Central memory CD8-positive, alpha-beta T cell (primary cell): ENCODE measurements at regions not wholly inside any gene's neighbourhood (a gene's known extent, or its start where the extent isn't known, plus 50 kb on each side); places are given as distances from the start of the nearest gene placed in this dataset.

Source experiments
- ATAC-seq: fragments of 150-1000 bp; cut with Tn5 transposase; replicated peaks from 2 replicates; pipeline ENCODE4 v1.10.0; 2022; ENCODE audit warnings: mild to moderate bottlenecking, moderate FRiP score, moderate number of reproducible peaks; ENCODE audit not compliant: poor library complexity, severe bottlenecking; ENCODE audit errors: extremely low read depth
- DNase-seq, 2 donors: peaks; one replicate each; pipeline ENCODE4 v3.0.0; 2021; ENCODE audit warnings: low spot score in 2 of 2
- H3K27ac Mint-ChIP-seq: one replicate; pipeline ENCODE4 v1.8.0; 2022; ENCODE audit warnings: low read depth, mild to moderate bottlenecking, moderate library complexity, mixed read lengths
- H3K27me3 Mint-ChIP-seq: one replicate; pipeline ENCODE4 v1.8.0; 2022; ENCODE audit warnings: mixed read lengths
- H3K36me3 Mint-ChIP-seq: one replicate; pipeline ENCODE4 v1.8.0; 2022; ENCODE audit warnings: mild to moderate bottlenecking, moderate library complexity, mixed read lengths; ENCODE audit not compliant: insufficient read depth
- H3K4me1 Mint-ChIP-seq: one replicate; pipeline ENCODE4 v1.8.0; 2022; ENCODE audit warnings: mixed read lengths
- H3K4me3 Mint-ChIP-seq: one replicate; pipeline ENCODE4 v1.8.0; 2022; ENCODE audit warnings: mild to moderate bottlenecking, moderate library complexity, mixed read lengths
- H3K9me3 Mint-ChIP-seq: one replicate; pipeline ENCODE4 v1.8.0; 2022; ENCODE audit warnings: mixed read lengths

GRCh38 chrX:15973299-15973698 is 118.7 kb upstream of the AP1S2 start:
- Mint-ChIP-seq H3K27me3 (peaks cover 6% of the 10 kb centered on the region), H3K4me3 (no peak overlapping the region), H3K9me3 (no peaks in the 10 kb centered on the region), H3K36me3 (no peaks in the 10 kb centered on the region), H3K27ac (no peak overlapping the region), H3K4me1 (no peaks in the 10 kb centered on the region)
- ATAC-seq, result no peak
- DNase-seq, result no peak

DNA sequence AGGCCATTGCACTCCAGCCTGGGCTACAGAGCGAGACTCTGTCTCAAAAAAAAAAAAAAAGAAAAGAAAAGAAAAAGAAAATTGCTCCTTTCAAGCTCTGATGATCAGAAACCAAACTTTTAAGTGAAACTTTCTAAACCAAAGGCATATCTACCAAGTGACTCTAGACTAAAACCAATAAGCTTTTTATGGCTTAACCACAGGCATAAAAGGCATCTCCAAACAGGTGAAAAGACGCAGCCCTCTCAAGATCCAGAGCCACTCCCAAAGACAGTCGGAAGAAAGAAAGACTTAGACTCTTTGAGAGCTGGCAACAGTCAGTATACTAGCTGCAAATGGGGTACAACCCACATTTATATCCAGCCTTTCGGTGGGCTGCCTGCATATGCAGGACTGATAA is 117.1 kb upstream of the AP1S2 start:
- H3K4me1 Mint-ChIP-seq, result no peaks in the 10 kb centered on the region
- no peaks in the 10 kb centered on the region for H3K36me3 Mint-ChIP-seq

GRCh38 chrX:15963858-15964257 is 109.2 kb upstream of the AP1S2 start:
- no peak for DNase-seq
- Mint-ChIP-seq H3K4me3 (no peak overlapping the region), H3K27ac (no peak overlapping the region), H3K4me1 (no peaks in the 10 kb centered on the region), H3K9me3 (no peaks in the 10 kb centered on the region), H3K27me3 (no peaks in the 10 kb centered on the region), H3K36me3 (no peaks in the 10 kb centered on the region)
- ATAC-seq, result no peak

More for the DNA sequence above, 117.1 kb upstream of the AP1S2 start:
- ATAC-seq, result no peak
- H3K9me3 Mint-ChIP-seq, result no peaks in the 10 kb centered on the region
- DNase-seq, result no peak
- H3K27me3 Mint-ChIP-seq, result peaks cover 6% of the 10 kb centered on the region
- no peak overlapping the region for H3K4me3 Mint-ChIP-seq
- no peak overlapping the region for H3K27ac Mint-ChIP-seq

- no peaks in the 10 kb centered on the region for H3K27me3 Mint-ChIP-seq
- no peaks in the 10 kb centered on the region for H3K36me3 Mint-ChIP-seq
- H3K4me1 Mint-ChIP-seq, result no peaks in the 10 kb centered on the region
- no peak for ATAC-seq
- no peak overlapping the region for H3K4me3 Mint-ChIP-seq
- no peak overlapping the region for H3K27ac Mint-ChIP-seq
- no peaks in the 10 kb centered on the region for H3K9me3 Mint-ChIP-seq
- no peak for DNase-seq
These were observed 105.6 kb upstream of the AP1S2 start for GRCh38 chrX:15960237-15960636.

DNA sequence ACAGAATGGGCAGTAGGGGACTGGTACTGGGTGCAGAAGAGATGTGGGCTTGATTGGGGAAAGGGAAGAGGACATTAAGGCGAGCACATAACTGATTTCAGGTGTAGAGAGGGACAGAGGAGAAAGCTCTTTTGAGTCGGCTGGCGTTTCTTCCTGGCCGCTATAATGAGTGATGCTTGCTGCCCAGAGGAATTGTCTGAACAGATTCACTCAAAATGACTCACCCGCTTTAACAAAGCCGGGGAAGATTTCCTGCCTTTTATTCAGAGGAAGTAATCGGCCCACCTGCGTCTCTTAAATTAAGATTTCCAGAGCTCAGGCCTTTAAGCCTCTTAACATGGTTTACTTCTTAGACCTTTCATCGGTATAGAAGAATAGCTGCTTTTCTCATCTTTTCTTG is 102.1 kb upstream of the AP1S2 start:
- no peak overlapping the region for H3K4me3 Mint-ChIP-seq
- ATAC-seq, result no peak
- no peaks in the 10 kb centered on the region for H3K36me3 Mint-ChIP-seq
- no peaks in the 10 kb centered on the region for H3K9me3 Mint-ChIP-seq
- no peaks in the 10 kb centered on the region for H3K4me1 Mint-ChIP-seq
- DNase-seq, result no peak
- no peak overlapping the region for H3K27ac Mint-ChIP-seq
- no peaks in the 10 kb centered on the region for H3K27me3 Mint-ChIP-seq

GRCh38 chrX:15953801-15954200 is 99.2 kb upstream of the AP1S2 start:
- Mint-ChIP-seq H3K4me1 (no peaks in the 10 kb centered on the region), H3K27me3 (no peaks in the 10 kb centered on the region), H3K9me3 (no peaks in the 10 kb centered on the region), H3K36me3 (no peaks in the 10 kb centered on the region), H3K4me3 (no peak overlapping the region), H3K27ac (no peak overlapping the region)
- DNase-seq, result no peak
- ATAC-seq, result no peak

DNA sequence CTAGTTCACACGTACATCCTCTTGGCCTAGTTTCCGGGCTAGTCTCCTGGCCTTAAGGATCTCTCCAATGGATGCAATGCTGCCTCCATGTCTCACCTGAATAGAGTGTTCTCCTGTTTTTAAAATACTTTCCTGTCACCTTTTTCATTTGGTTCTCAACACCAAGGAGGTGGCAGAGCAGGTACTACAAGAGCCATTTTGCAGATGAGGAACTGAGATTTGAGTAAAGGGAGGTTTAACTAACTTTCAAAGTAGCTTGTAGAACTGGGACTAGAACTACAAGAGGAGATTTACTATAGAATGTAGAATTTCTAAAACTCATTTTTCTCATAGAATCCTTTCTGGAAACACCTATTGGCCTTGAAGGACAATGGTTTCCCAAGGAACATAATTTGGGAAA is 97.6 kb upstream of the AP1S2 start:
- H3K4me3 Mint-ChIP-seq, result no peak overlapping the region
- H3K9me3 Mint-ChIP-seq, result no peaks in the 10 kb centered on the region
- no peaks in the 10 kb centered on the region for H3K4me1 Mint-ChIP-seq
- no peak for ATAC-seq
- no peak overlapping the region for H3K27ac Mint-ChIP-seq
- DNase-seq, result no peak
- H3K36me3 Mint-ChIP-seq, result no peaks in the 10 kb centered on the region
- H3K27me3 Mint-ChIP-seq, result peaks cover 7% of the 10 kb centered on the region

DNA sequence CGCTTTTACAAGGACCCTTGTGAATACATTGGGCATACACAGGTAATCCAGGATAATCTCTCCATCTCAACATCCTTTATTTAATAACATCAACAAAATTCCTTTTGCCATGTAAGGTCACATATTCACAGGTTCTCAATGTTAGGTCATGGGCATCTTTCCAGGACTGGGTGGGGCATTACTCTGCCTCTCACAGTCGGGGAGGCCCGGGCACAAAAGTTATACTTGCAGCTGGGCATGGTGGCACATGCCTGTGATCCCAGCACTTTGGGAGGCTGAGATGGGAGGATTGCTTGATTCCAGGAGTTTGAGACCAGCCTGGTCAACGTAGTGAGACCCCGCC is 93.7 kb upstream of the AP1S2 start:
- Mint-ChIP-seq H3K9me3 (no peaks in the 10 kb centered on the region), H3K36me3 (peaks cover 2% of the 10 kb centered on the region), H3K27ac (no peak overlapping the region), H3K4me1 (no peaks in the 10 kb centered on the region), H3K27me3 (peaks cover 27% of the 10 kb centered on the region), H3K4me3 (no peak overlapping the region)
- ATAC-seq (no peak), DNase-seq (no peak)

- H3K27me3 Mint-ChIP-seq, result peaks cover 27% of the 10 kb centered on the region
- peaks cover 2% of the 10 kb centered on the region for H3K36me3 Mint-ChIP-seq
- H3K4me3 Mint-ChIP-seq, result no peak overlapping the region
- no peak for DNase-seq
- H3K4me1 Mint-ChIP-seq, result no peaks in the 10 kb centered on the region
- no peak for ATAC-seq
- H3K9me3 Mint-ChIP-seq, result no peaks in the 10 kb centered on the region
- H3K27ac Mint-ChIP-seq, result no peak overlapping the region
These were observed 93.2 kb upstream of the AP1S2 start for GRCh38 chrX:15947648-15948317.

DNA sequence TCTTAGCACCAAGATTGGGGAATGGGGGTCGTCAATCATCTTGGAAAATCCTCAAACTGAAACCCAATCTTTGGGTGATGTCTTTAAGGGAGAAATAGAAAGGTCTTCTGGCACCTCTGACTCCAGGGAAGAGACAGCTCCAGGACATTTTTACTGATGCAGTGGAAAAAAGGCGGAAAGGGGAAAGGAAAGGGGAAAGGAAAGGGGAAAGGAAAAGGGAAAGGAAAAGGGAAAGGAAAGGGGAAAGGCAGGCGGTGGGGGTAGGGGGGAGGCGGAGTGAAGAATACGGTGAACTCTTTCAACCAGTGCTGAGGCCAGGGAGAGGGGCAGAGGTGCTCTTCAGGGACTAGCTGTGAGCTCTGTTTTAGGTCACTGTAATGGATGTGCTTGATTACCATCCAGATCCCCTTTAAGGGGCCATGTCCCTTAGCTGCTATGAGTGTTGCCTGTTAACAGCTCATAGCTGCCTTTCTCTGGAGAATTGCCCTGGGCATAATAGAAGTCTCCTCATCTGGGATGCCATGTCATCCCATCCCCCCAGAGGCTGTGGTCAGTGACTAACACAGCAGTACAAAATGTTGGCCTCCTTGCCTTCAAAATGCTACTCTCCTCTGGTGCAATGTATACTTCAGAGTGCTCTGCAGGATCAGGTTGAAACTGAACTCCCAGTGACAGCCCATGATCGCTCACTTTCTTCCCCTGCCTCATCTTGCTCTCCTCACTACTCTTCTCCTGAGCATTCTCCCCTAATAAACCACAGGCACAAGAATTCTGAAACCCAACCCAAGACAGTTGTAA is 92.4 kb upstream of the AP1S2 start:
- Mint-ChIP-seq H3K27me3 (peaks cover 27% of the 10 kb centered on the region), H3K9me3 (no peaks in the 10 kb centered on the region), H3K4me1 (no peaks in the 10 kb centered on the region), H3K4me3 (no peak overlapping the region), H3K27ac (no peak overlapping the region), H3K36me3 (peaks cover 2% of the 10 kb centered on the region)
- ATAC-seq (no peak), DNase-seq (no peak)

GRCh38 chrX:15943391-15943790 is 88.8 kb upstream of the AP1S2 start:
- no peak for DNase-seq
- no peak for ATAC-seq
- Mint-ChIP-seq H3K27ac (no peak overlapping the region), H3K4me1 (no peaks in the 10 kb centered on the region), H3K36me3 (peaks cover 2% of the 10 kb centered on the region), H3K9me3 (no peaks in the 10 kb centered on the region), H3K4me3 (no peak overlapping the region), H3K27me3 (peaks cover 27% of the 10 kb centered on the region)

DNA sequence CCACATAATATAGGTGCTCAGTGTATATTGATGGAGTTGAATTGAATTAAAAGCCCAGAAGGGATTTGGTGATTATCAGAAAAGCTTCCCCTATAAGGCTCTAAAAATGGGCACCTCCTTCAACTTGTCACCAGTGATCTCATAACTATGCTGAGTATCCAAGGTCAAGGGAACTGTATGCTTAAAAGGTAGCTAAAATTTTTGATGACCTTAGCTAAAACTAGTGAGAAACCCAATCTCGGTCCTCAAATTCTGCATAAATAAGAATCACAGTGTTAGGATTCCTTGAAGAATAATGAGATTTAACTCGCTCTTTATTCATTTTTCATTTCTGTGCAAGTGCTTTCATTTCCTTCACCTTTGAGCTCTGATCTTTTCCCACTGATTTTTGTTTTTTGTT is 87.7 kb upstream of the AP1S2 start:
- no peak overlapping the region for H3K4me3 Mint-ChIP-seq
- ATAC-seq, result no peak

DNA sequence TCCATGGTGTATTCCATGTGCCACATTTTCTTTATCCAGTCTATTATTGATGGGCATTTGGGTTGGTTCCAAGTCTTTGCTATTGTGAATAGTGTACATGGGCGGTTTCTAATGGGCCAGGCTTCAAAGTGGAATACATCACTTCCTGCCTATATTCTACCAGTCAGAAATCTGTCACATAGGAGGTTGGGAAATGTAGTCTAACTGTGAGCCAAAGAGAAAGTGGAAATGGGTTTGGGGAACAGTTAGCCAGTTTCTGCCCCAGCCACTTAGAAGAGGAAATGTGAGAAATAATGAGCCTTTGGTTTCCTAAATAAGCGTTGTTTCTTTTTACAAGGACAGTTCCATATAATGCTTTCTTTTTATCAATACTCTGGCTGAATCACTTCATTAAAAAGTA is 85.1 kb upstream of the AP1S2 start:
- H3K4me1 Mint-ChIP-seq, result no peaks in the 10 kb centered on the region
- H3K4me3 Mint-ChIP-seq, result no peak overlapping the region
- no peaks in the 10 kb centered on the region for H3K36me3 Mint-ChIP-seq
- DNase-seq, result no peak
- no peak overlapping the region for H3K27ac Mint-ChIP-seq
- no peak for ATAC-seq
- H3K9me3 Mint-ChIP-seq, result no peaks in the 10 kb centered on the region
- peaks cover 21% of the 10 kb centered on the region for H3K27me3 Mint-ChIP-seq

More for the DNA sequence above, 87.7 kb upstream of the AP1S2 start:
- no peaks in the 10 kb centered on the region for H3K9me3 Mint-ChIP-seq
- peaks cover 22% of the 10 kb centered on the region for H3K27me3 Mint-ChIP-seq
- no peak overlapping the region for H3K27ac Mint-ChIP-seq
- H3K4me1 Mint-ChIP-seq, result no peaks in the 10 kb centered on the region
- peaks cover 2% of the 10 kb centered on the region for H3K36me3 Mint-ChIP-seq
- no peak for DNase-seq
